Hepatocyte (in vitro differentiated cells): ENCODE measurements at regions not wholly inside any gene's neighbourhood (a gene's known extent, or its start where the extent isn't known, plus 50 kb on each side); places are given as distances from the start of the nearest gene placed in this dataset.

Experiments used
- DNase-seq: peaks from one replicate; pipeline ENCODE4 v3.0.0-alpha.2; 2016; ENCODE audit warnings: low spot score
- H2AFZ ChIP-seq: fragments of 200-600 bp; sonication (generic); 2 replicates; pipeline ENCODE4 v1.6.0; 2016; ENCODE audit warnings: antibody characterized with exemption, mild to moderate bottlenecking
- H3K27ac ChIP-seq: fragments of 200-600 bp; sonication (generic); 2 replicates; pipeline ENCODE4 v1.5.1; 2016; ENCODE audit warnings: mild to moderate bottlenecking
- H3K27me3 ChIP-seq: fragments of 200-600 bp; sonication (generic); 2 replicates; pipeline ENCODE4 v1.6.1; 2016
- H3K36me3 ChIP-seq: fragments of 200-600 bp; sonication (generic); replicated peaks from 2 replicates; pipeline ENCODE4 v1.5.1; 2016; ENCODE audit warnings: low read depth; ENCODE audit not compliant: insufficient read depth
- H3K4me1 ChIP-seq: fragments of 200-600 bp; sonication (generic); 2 replicates; pipeline ENCODE4 v1.5.1; 2016; ENCODE audit warnings: mild to moderate bottlenecking, moderate library complexity; ENCODE audit not compliant: insufficient read depth
- H3K4me2 ChIP-seq: fragments of 200-600 bp; sonication (generic); 2 replicates; pipeline ENCODE4 v1.6.0; 2016
- H3K4me3 ChIP-seq: fragments of 200-600 bp; sonication (generic); 2 replicates; pipeline ENCODE4 v1.5.1; 2016; ENCODE audit warnings: mild to moderate bottlenecking
- H3K79me2 ChIP-seq: fragments of 200-600 bp; sonication (generic); 2 replicates; pipeline ENCODE4 v1.6.0; 2017; ENCODE audit warnings: mild to moderate bottlenecking
- H3K9me2 ChIP-seq: fragments of 200-600 bp; sonication (generic); replicated peaks from 2 replicates; pipeline ENCODE4 v1.6.0; 2017; ENCODE audit warnings: mild to moderate bottlenecking; ENCODE audit not compliant: insufficient read depth
- H3K9me3 ChIP-seq: fragments of 200-600 bp; sonication (generic); 2 replicates; pipeline ENCODE4 v1.5.1; 2016; ENCODE audit warnings: low read depth, mild to moderate bottlenecking
- H4K20me1 ChIP-seq: fragments of 200-600 bp; sonication (generic); 2 replicates; pipeline ENCODE4 v1.6.0; 2016; ENCODE audit warnings: mild to moderate bottlenecking; ENCODE audit not compliant: insufficient read depth, poor library complexity, severe bottlenecking
- CTCF ChIP-seq: fragments of 200-600 bp; sonication (generic); IDR thresholded peaks from 2 replicates; pipeline ENCODE4 v1.5.1; 2016; ENCODE audit warnings: antibody characterized with exemption, mild to moderate bottlenecking; ENCODE audit not compliant: poor library complexity
- EZH2 ChIP-seq: fragments of 200-600 bp; sonication (generic); IDR thresholded peaks from 2 replicates; pipeline ENCODE4 v1.6.1; 2016; ENCODE audit warnings: antibody characterized with exemption, mild to moderate bottlenecking, borderline replicate concordance
- EZH2phosphoT487 ChIP-seq: fragments of 200-600 bp; sonication (generic); IDR thresholded peaks from one replicate; pipeline ENCODE4 v1.6.1; 2018; ENCODE audit warnings: antibody characterized with exemption, mild to moderate bottlenecking, low read depth, moderate library complexity; ENCODE audit not compliant: unreplicated experiment, severe bottlenecking
- WGBS: methylation state at CpG from one replicate; pipeline ENCODE4 v1.1.6; 2016; ENCODE audit warnings: low lambda C conversion rate; ENCODE audit errors: missing lambda C conversion rate; 5-methylcytosine and 5-hydroxymethylcytosine counted together

DNA sequence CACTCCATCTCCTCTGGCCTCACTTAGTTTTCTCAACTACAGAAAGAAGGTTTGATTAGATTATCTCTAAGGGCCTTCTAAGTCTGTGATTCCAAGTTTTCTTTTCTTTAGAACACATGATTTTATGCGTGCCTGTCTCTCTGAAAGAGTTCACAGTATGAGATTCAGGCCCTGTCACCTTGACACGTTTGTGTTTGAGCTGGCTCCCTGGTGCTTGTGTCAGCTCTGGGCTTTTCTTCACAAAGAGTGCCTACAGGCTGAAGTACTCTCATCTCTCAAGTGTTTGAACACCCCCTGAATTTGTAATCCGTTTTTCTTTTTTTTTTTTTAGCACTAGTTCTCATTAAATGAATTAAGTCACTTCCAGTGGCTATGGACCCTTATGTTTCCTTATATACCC is 306.9 kb upstream of the C9orf72 start:
- Histone ChIP-seq H3K36me3 (no peaks in the 10 kb centered on the region), H2AFZ (no peak overlapping the region), H3K27me3 (no peaks in the 10 kb centered on the region), H3K4me1 (no peaks in the 10 kb centered on the region), H3K79me2 (no peaks in the 10 kb centered on the region), H3K27ac (no peak overlapping the region), H4K20me1 (no peaks in the 10 kb centered on the region), H3K4me2 (no peak overlapping the region), H3K9me3 (no peaks in the 10 kb centered on the region), H3K4me3 (no peak overlapping the region), H3K9me2 (no peaks in the 10 kb centered on the region)
- DNase-seq: no peak
- no peak for TF ChIP-seq CTCF
- WGBS: 53% methylated on average over 3 of the region's 3 CpGs

DNA sequence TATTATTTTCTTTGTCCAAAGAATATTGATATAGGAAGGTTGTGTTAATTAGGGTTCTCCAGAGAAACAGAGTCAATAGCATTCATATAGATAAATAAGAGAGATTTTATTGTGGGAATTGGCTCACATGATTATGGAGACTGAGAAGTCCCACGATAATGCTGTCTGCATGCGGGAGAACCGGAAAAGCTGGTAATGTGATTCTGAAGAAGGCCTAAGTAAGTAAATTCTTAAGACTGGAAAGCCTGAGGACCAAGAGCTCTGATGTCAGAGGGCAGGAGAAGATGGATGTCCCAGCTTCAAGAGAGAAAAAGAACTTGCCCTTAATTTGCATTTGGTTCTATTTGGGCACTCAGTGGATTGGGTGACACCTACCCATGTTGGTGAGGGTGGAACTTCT is 307.4 kb upstream of the C9orf72 start:
- Histone ChIP-seq H3K27ac (no peak overlapping the region), H3K4me3 (no peak overlapping the region), H3K36me3 (no peaks in the 10 kb centered on the region), H3K9me3 (no peaks in the 10 kb centered on the region), H3K9me2 (no peaks in the 10 kb centered on the region), H4K20me1 (no peaks in the 10 kb centered on the region), H3K79me2 (no peaks in the 10 kb centered on the region), H3K4me1 (no peaks in the 10 kb centered on the region), H3K4me2 (no peak overlapping the region), H3K27me3 (no peaks in the 10 kb centered on the region), H2AFZ (no peak overlapping the region)
- 85% methylated on average over 3 of the region's 3 CpGs for WGBS
- TF ChIP-seq EZH2phosphoT487: no peak
- TF ChIP-seq CTCF: no peak
- no peak for TF ChIP-seq EZH2
- no peak for DNase-seq

DNA sequence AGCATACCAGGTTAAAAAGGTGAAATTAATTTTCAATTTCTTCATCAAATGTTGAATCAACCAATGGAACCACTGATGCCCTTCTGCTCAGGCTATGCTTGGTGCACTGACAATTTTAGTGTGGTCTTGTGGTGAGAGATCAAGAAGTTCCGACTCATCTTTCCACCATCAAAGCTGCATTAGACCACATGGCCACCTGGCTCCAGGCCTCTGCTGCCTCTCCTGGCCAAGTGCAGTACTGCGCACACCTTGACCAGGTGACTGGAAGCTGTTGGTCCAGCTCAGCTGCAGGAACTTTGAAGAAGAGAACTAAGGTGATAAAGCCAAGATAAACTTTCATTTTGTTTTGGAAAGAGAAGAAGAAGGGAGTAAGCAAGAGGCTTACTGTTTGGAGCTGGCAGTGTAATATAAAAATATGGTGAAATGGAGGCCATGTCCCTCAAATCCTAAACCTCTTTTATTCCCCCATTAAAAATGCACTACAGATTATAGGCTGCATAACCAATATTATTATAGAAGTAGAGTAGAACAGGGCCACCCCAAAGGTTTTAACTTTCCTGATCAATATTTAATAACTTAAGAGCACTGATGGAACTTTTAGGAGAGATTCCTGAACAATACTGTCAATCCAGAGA is 315.5 kb upstream of the C9orf72 start:
- no peak overlapping the region for H3K4me3 ChIP-seq
- no peak overlapping the region for H2AFZ ChIP-seq
- no peaks in the 10 kb centered on the region for H3K4me1 ChIP-seq
- H3K4me2 ChIP-seq: no peak overlapping the region
- peak; percentile 44 for TF ChIP-seq CTCF
- no peak for TF ChIP-seq EZH2
- H3K9me3 ChIP-seq: no peaks in the 10 kb centered on the region
- no peaks in the 10 kb centered on the region for H3K36me3 ChIP-seq
- no peaks in the 10 kb centered on the region for H3K79me2 ChIP-seq
- H3K27ac ChIP-seq: no peak overlapping the region
- no peaks in the 10 kb centered on the region for H3K9me2 ChIP-seq
- 89% methylated on average over 2 of the region's 2 CpGs for WGBS
- H4K20me1 ChIP-seq: no peaks in the 10 kb centered on the region
- no peaks in the 10 kb centered on the region for H3K27me3 ChIP-seq
- peak; percentile 27 for DNase-seq

DNA sequence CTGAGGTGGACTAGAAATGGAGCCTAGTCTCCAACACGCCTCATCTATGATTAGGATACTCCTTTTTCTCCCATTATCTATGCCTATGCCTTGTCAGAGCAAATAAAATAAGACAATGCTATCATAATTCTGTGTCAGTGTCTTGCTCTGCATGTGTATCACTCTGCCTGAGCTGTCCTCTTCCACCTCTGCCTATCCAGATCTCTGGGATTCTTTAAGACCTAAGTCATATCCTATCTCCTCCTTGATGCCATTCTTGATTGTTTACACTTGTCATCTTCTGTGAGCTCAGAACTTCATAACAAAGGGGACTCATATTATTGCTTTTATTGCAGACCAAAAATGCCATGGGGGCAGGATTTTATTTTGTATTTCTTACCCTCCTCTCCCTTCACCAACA is 351.2 kb upstream of the C9orf72 start:
- H4K20me1 ChIP-seq: no peaks in the 10 kb centered on the region
- H3K36me3 ChIP-seq: no peaks in the 10 kb centered on the region
- no peak overlapping the region for H3K27ac ChIP-seq
- no peak overlapping the region for H3K4me3 ChIP-seq
- DNase-seq: no peak
- TF ChIP-seq CTCF: no peak
- TF ChIP-seq EZH2: no peak
- no peak for TF ChIP-seq EZH2phosphoT487
- no peaks in the 10 kb centered on the region for H3K9me3 ChIP-seq
- no peak overlapping the region for H3K4me2 ChIP-seq
- no peak overlapping the region for H2AFZ ChIP-seq
- H3K4me1 ChIP-seq: no peaks in the 10 kb centered on the region
- 100% methylated on average over 1 of the region's 1 CpG for WGBS
- no peaks in the 10 kb centered on the region for H3K9me2 ChIP-seq
- no peaks in the 10 kb centered on the region for H3K27me3 ChIP-seq
- H3K79me2 ChIP-seq: no peaks in the 10 kb centered on the region
